ENCODE measurements at regions not wholly inside any gene's neighbourhood (a gene's known extent, or its start where the extent isn't known, plus 50 kb on each side); places are given as distances from the start of the nearest gene placed in this dataset.
A peak's percentile ranks its signal among the peaks of the same experiment; 100 is the strongest.

DNA sequence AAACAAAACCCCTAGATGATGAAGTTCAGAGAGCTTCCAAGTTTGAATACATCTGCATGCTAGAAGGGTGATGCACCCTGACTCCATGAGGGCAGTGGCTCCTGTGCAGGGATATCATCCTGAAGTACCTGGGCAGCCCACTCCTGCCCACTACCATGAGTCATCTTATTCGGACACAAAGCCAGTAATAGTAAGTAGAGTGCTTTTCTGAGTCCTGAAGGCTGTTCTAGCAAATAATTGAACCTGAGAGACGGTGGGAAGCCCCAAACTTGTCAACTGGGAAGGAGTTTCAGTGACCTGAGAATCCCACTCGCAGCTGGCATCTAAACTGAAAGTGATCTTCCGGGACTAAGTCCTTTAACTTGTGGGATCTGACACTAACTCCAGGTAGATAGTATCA, 152.9 kb upstream of the COL21A1 start:
- no peaks in the 10 kb centered on the region for H3K79me2 ChIP-seq (ENCODE audit: control insufficient read depth, insufficient read depth, low read length)
- H3K4me1 ChIP-seq (ENCODE audit: control insufficient read depth, low read depth, low read length) = no peaks in the 10 kb centered on the region
- whole genome bisulfite sequencing (ENCODE audit: extremely low coverage, insufficient coverage, low lambda C conversion rate) = no CpG with 5 or more reads among the region's 4 CpGs
- H3K4ac ChIP-seq (ENCODE audit: low read depth, low read length) = no peak overlapping the region
- H2AK5ac ChIP-seq (ENCODE audit: low read length) = no peak overlapping the region
- H3K4me2 ChIP-seq (ENCODE audit: low read length) = no peak overlapping the region
- no peak overlapping the region for H3K18ac ChIP-seq (ENCODE audit: low read length)
- no peaks in the 10 kb centered on the region for H3K79me1 ChIP-seq (ENCODE audit: low read length)
- no peak overlapping the region for H3K4me3 ChIP-seq (ENCODE audit: low read length)
- no peaks in the 10 kb centered on the region for H3K27me3 ChIP-seq (ENCODE audit: insufficient read depth, low read length, poor library complexity)
- H3K56ac ChIP-seq (ENCODE audit: low read length) = no peak overlapping the region
- no peak overlapping the region for H3K9ac ChIP-seq (ENCODE audit: low read length)
- no peak overlapping the region for H2BK15ac ChIP-seq (replicated peaks; ENCODE audit: low read depth)
- no peak overlapping the region for H2BK120ac ChIP-seq (ENCODE audit: low read depth, low read length)
- no peak overlapping the region for H4K8ac ChIP-seq (ENCODE audit: low read depth, low read length)
- DNase-seq = no peak
- H3K23ac ChIP-seq (ENCODE audit: low read length) = no peak overlapping the region
- no peak overlapping the region for H4K5ac ChIP-seq (ENCODE audit: low read length)
- H3K36me3 ChIP-seq (ENCODE audit: control insufficient read depth, insufficient read depth, low read length) = no peaks in the 10 kb centered on the region
- no peak overlapping the region for H3K27ac ChIP-seq (ENCODE audit: low read depth, low read length)
- no peak overlapping the region for H2BK5ac ChIP-seq (ENCODE audit: low read length)

DNA sequence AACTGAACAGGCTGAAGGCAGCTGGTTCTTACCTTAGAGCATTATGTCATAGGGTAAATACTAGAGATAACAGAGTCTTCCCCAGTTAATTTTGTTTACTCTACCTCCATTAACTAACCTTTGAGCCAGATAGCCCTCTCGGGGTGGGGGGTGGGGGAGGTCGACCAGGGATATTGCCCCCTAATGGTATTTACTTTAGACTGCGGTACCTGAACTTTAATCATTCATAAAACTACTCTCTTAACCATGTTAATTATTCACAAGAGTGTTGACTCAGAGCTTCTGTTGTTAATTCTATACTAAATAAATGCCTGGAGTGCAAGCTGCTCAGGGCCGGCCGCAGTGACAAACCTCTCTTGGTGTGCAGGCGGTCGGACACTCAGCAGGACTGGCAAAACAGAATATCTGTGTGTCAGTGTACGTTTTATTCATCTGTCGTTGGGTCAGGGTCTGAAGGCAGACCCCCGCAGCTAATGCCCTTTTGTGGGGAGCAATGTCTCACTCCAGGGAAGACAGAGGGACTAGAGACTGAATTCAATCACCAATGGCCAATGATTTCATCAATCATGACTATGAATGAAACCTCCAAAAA, 152.4 kb upstream of the COL21A1 start:
- Histone ChIP-seq H3K18ac (ENCODE audit: low read length) (no peak overlapping the region), H3K27me3 (ENCODE audit: insufficient read depth, low read length, poor library complexity) (no peaks in the 10 kb centered on the region), H3K27ac (ENCODE audit: low read depth, low read length) (no peak overlapping the region), H4K5ac (ENCODE audit: low read length) (no peak overlapping the region), H3K9ac (ENCODE audit: low read length) (no peak overlapping the region), H2AK5ac (ENCODE audit: low read length) (no peak overlapping the region), H4K8ac (ENCODE audit: low read depth, low read length) (no peak overlapping the region), H2BK5ac (ENCODE audit: low read length) (no peak overlapping the region), H3K23ac (ENCODE audit: low read length) (no peak overlapping the region), H3K4me1 (ENCODE audit: control insufficient read depth, low read depth, low read length) (no peaks in the 10 kb centered on the region), H3K4ac (ENCODE audit: low read depth, low read length) (no peak overlapping the region), H2BK120ac (ENCODE audit: low read depth, low read length) (no peak overlapping the region), H3K4me3 (ENCODE audit: low read length) (no peak overlapping the region), H3K36me3 (ENCODE audit: control insufficient read depth, insufficient read depth, low read length) (no peaks in the 10 kb centered on the region), H3K4me2 (ENCODE audit: low read length) (no peak overlapping the region), H3K79me1 (ENCODE audit: low read length) (no peaks in the 10 kb centered on the region), H3K79me2 (ENCODE audit: control insufficient read depth, insufficient read depth, low read length) (no peaks in the 10 kb centered on the region), H3K56ac (ENCODE audit: low read length) (no peak overlapping the region), H2BK15ac (replicated peaks; ENCODE audit: low read depth) (no peak overlapping the region)
- DNase-seq = peak; percentile 43
- WGBS (ENCODE audit: extremely low coverage, insufficient coverage, low lambda C conversion rate) = no CpG with 5 or more reads among the region's 10 CpGs

DNA sequence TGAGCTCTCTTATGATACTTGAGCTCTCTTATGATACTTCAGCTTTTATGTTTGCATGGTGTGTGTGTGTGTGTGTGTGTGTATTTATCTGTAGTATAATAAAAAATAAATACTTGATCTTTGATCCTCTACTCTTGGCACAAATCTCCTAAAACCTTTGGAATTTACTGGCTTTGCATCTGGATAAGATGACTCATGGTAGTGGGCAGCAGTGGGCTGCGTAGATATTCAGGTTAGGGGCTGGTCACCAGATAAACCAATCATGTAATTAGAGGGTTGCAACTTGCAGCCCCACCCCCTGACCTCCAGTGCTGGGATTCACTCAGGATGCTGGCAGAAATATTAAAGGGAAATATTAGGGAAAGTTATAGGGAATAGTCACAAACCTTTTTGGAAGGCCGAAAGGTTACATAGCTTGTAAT, 151.9 kb upstream of the COL21A1 start:
- H3K4me3 ChIP-seq (ENCODE audit: low read length) = no peak overlapping the region
- no peak overlapping the region for H3K4me2 ChIP-seq (ENCODE audit: low read length)
- no peak overlapping the region for H3K23ac ChIP-seq (ENCODE audit: low read length)
- H2BK15ac ChIP-seq (replicated peaks; ENCODE audit: low read depth) = no peak overlapping the region
- DNase-seq = peak; percentile 61
- H4K5ac ChIP-seq (ENCODE audit: low read length) = no peak overlapping the region
- H3K9ac ChIP-seq (ENCODE audit: low read length) = no peak overlapping the region
- H3K18ac ChIP-seq (ENCODE audit: low read length) = no peak overlapping the region
- no peaks in the 10 kb centered on the region for H3K36me3 ChIP-seq (ENCODE audit: control insufficient read depth, insufficient read depth, low read length)
- H4K8ac ChIP-seq (ENCODE audit: low read depth, low read length) = no peak overlapping the region
- H2AK5ac ChIP-seq (ENCODE audit: low read length) = no peak overlapping the region
- H3K4ac ChIP-seq (ENCODE audit: low read depth, low read length) = no peak overlapping the region
- no peak overlapping the region for H3K27ac ChIP-seq (ENCODE audit: low read depth, low read length)
- WGBS (ENCODE audit: extremely low coverage, insufficient coverage, low lambda C conversion rate) = no CpG with 5 or more reads among the region's 2 CpGs
- no peak overlapping the region for H2BK120ac ChIP-seq (ENCODE audit: low read depth, low read length)
- H3K27me3 ChIP-seq (ENCODE audit: insufficient read depth, low read length, poor library complexity) = no peaks in the 10 kb centered on the region
- H3K79me2 ChIP-seq (ENCODE audit: control insufficient read depth, insufficient read depth, low read length) = no peaks in the 10 kb centered on the region
- no peak overlapping the region for H3K56ac ChIP-seq (ENCODE audit: low read length)
- H3K79me1 ChIP-seq (ENCODE audit: low read length) = no peaks in the 10 kb centered on the region
- no peaks in the 10 kb centered on the region for H3K4me1 ChIP-seq (ENCODE audit: control insufficient read depth, low read depth, low read length)
- no peak overlapping the region for H2BK5ac ChIP-seq (ENCODE audit: low read length)

DNA sequence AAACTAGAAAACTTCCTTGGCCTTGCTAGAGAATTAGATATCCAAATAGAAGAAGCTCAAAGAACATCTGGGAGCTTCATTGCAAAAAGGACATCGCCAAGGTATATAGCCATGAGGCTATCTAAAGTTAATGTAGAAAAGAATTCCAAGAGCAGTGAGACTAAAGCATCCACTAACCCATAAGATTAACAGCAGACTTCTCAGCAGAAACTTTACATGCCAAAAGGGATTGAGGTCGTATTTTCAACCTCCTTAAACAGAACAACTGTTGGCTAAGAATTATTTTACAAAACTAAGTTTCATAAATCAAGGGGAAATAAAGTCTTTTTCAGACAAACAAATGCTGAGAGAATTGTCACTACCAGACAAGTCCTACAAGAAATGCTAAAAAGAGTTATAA, 149.1 kb upstream of the COL21A1 start:
- Histone ChIP-seq H3K4ac (ENCODE audit: low read depth, low read length) (no peak overlapping the region), H3K56ac (ENCODE audit: low read length) (no peak overlapping the region), H3K4me3 (ENCODE audit: low read length) (no peak overlapping the region), H3K4me2 (ENCODE audit: low read length) (no peak overlapping the region), H3K36me3 (ENCODE audit: control insufficient read depth, insufficient read depth, low read length) (no peaks in the 10 kb centered on the region), H4K8ac (ENCODE audit: low read depth, low read length) (no peak overlapping the region), H2BK120ac (ENCODE audit: low read depth, low read length) (no peak overlapping the region), H2AK5ac (ENCODE audit: low read length) (no peak overlapping the region), H3K79me1 (ENCODE audit: low read length) (no peaks in the 10 kb centered on the region), H3K4me1 (ENCODE audit: control insufficient read depth, low read depth, low read length) (no peaks in the 10 kb centered on the region), H2BK5ac (ENCODE audit: low read length) (no peak overlapping the region), H3K9ac (ENCODE audit: low read length) (no peak overlapping the region), H4K5ac (ENCODE audit: low read length) (no peak overlapping the region), H3K79me2 (ENCODE audit: control insufficient read depth, insufficient read depth, low read length) (no peaks in the 10 kb centered on the region), H3K27ac (ENCODE audit: low read depth, low read length) (no peak overlapping the region), H3K27me3 (ENCODE audit: insufficient read depth, low read length, poor library complexity) (no peaks in the 10 kb centered on the region), H3K23ac (ENCODE audit: low read length) (no peak overlapping the region), H3K18ac (ENCODE audit: low read length) (no peak overlapping the region), H2BK15ac (replicated peaks; ENCODE audit: low read depth) (no peak overlapping the region)
- DNase-seq = no peak
- no CpG with 5 or more reads among the region's 2 CpGs for WGBS (ENCODE audit: extremely low coverage, insufficient coverage, low lambda C conversion rate)

DNA sequence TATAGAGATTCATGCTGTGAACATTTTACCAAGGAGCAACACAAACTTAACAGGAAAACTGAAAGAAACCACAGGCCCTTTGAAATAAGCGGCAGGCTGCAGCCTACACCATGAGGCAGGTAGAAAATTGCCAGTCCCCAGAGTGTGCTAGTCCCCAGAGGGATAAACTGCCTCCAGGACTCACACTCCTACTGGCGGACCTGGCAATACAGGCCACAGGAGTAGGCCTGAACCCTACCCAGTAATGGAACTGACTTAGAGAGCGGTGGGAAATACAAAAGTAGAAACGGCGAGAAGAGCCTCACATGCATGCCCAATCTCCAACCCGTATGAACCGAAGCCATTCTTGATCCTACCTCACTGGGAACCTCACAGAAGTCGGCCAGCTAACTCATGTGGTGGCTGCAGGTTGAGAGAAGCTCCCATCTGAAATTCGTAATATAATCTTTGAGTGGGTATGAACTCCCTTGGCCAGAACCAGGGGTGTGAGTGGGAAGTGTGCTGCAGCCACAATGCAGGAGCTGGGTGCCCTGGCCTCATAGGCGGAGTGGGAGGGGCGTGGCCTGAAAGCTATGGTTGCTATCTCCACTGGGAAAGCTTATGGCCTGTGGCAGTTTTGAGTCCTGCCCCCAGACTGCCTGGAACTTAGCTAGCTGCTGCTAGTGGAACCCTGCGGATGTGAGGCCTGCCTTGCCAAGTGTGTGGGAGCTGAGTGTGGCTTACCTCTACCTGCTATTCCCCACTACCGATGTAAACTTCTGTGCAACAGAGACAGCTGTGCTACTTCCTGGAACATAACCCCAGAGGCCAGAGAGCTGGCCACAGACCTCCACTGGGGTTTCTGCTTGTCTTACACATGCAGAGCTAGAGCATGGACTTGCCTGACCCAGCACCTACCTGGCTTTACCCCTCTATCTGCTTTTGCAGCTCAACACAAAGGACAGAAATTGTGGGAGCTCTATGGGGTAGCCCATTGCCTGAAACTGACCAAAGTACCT, 146.5 kb upstream of the COL21A1 start:
- Histone ChIP-seq H3K36me3 (ENCODE audit: control insufficient read depth, insufficient read depth, low read length) (no peaks in the 10 kb centered on the region), H3K23ac (ENCODE audit: low read length) (no peak overlapping the region), H3K4me1 (ENCODE audit: control insufficient read depth, low read depth, low read length) (no peaks in the 10 kb centered on the region), H2BK120ac (ENCODE audit: low read depth, low read length) (no peak overlapping the region), H3K79me2 (ENCODE audit: control insufficient read depth, insufficient read depth, low read length) (no peaks in the 10 kb centered on the region), H2BK5ac (ENCODE audit: low read length) (no peak overlapping the region), H3K18ac (ENCODE audit: low read length) (no peak overlapping the region), H2BK15ac (replicated peaks; ENCODE audit: low read depth) (no peak overlapping the region), H3K9ac (ENCODE audit: low read length) (no peak overlapping the region), H4K5ac (ENCODE audit: low read length) (no peak overlapping the region), H2AK5ac (ENCODE audit: low read length) (no peak overlapping the region), H3K27me3 (ENCODE audit: insufficient read depth, low read length, poor library complexity) (no peaks in the 10 kb centered on the region), H3K79me1 (ENCODE audit: low read length) (no peaks in the 10 kb centered on the region), H3K27ac (ENCODE audit: low read depth, low read length) (no peak overlapping the region), H3K4me2 (ENCODE audit: low read length) (no peak overlapping the region), H3K4me3 (ENCODE audit: low read length) (no peak overlapping the region), H4K8ac (ENCODE audit: low read depth, low read length) (no peak overlapping the region), H3K4ac (ENCODE audit: low read depth, low read length) (no peak overlapping the region), H3K56ac (ENCODE audit: low read length) (no peak overlapping the region)
- DNase-seq = no peak
- no CpG with 5 or more reads among the region's 13 CpGs for WGBS (ENCODE audit: extremely low coverage, insufficient coverage, low lambda C conversion rate)

Measured in mesendoderm (in vitro differentiated cells).